Neural progenitor cell (in vitro differentiated cells): ENCODE measurements at regions not wholly inside any gene's neighbourhood (a gene's known extent, or its start where the extent isn't known, plus 50 kb on each side); places are given as distances from the start of the nearest gene placed in this dataset.
"Not testable (repeated sequence)": the region's sequence is repeated elsewhere in the genome, so short reads cannot be mapped to it uniquely, and the experiment has no call there.

Experiments
- CTCF ChIP-seq: fragments of 200-600 bp; sonication (generic); IDR thresholded peaks from 2 replicates; pipeline ENCODE4 v1.5.1; 2017; ENCODE audit warnings: antibody characterized with exemption, mild to moderate bottlenecking
- EZH2 ChIP-seq: fragments of 200-600 bp; sonication (generic); IDR thresholded peaks from 2 replicates; pipeline ENCODE4 v1.6.1; 2017; ENCODE audit warnings: antibody characterized with exemption, mild to moderate bottlenecking, moderate library complexity
- EZH2phosphoT487 ChIP-seq: fragments of 200-600 bp; sonication (generic); IDR thresholded peaks from 2 replicates; pipeline ENCODE4 v1.6.1; 2017; ENCODE audit warnings: antibody characterized with exemption

- TF ChIP-seq CTCF, EZH2phosphoT487, EZH2: not testable (repeated sequence)
Observed at GRCh38 chr18:8913606-8914403, 188.7 kb upstream of the NDUFV2 start.
